HG03060 (cell line): ENCODE measurements at regions not wholly inside any gene's neighbourhood (a gene's known extent, or its start where the extent isn't known, plus 50 kb on each side); places are given as distances from the start of the nearest gene placed in this dataset.

ENCODE experiments used
- ATAC-seq: cut with Tn5 transposase; IDR thresholded peaks from one replicate; pipeline ENCODE4 v1.9.1; 2021; ENCODE audit warnings: low read depth, moderate number of reproducible peaks; ENCODE audit not compliant: unreplicated experiment

- ATAC-seq: no peak
Measured at GRCh38 chr15:93474728-93475127, 385.7 kb upstream of the RGMA start.

- no peak for ATAC-seq
Measured at GRCh38 chr15:93469994-93470393, 381.0 kb upstream of the RGMA start.

GRCh38 chr15:93467337-93467736, 378.3 kb upstream of the RGMA start:
- no peak for ATAC-seq

GRCh38 chr15:93466380-93466779, 377.4 kb upstream of the RGMA start:
- no peak for ATAC-seq

GRCh38 chr15:93462690-93463089, 373.7 kb upstream of the RGMA start:
- no peak for ATAC-seq

GRCh38 chr15:93460717-93461116, 371.7 kb upstream of the RGMA start:
- ATAC-seq: peak; percentile 76

GRCh38 chr15:93459396-93459795, 370.4 kb upstream of the RGMA start:
- no peak for ATAC-seq

- ATAC-seq: no peak
Measured at GRCh38 chr15:93458597-93458996, 369.6 kb upstream of the RGMA start.

GRCh38 chr15:93454788-93455187, 365.8 kb upstream of the RGMA start:
- no peak for ATAC-seq

- ATAC-seq: no peak
Measured at GRCh38 chr15:93452537-93453211, 363.7 kb upstream of the RGMA start.

- no peak for ATAC-seq
Measured at GRCh38 chr15:93451822-93452221, 362.8 kb upstream of the RGMA start.

GRCh38 chr15:93451265-93451664, 362.3 kb upstream of the RGMA start:
- no peak for ATAC-seq

GRCh38 chr15:93449798-93450197, 360.8 kb upstream of the RGMA start:
- no peak for ATAC-seq

- ATAC-seq: no peak
Measured at GRCh38 chr15:93438310-93438709, 349.3 kb upstream of the RGMA start.

- ATAC-seq: no peak
Measured at GRCh38 chr15:93432474-93432873, 343.5 kb upstream of the RGMA start.

GRCh38 chr15:93428807-93429351, 339.9 kb upstream of the RGMA start:
- ATAC-seq: no peak

GRCh38 chr15:93428150-93428549, 339.1 kb upstream of the RGMA start:
- no peak for ATAC-seq

- ATAC-seq: no peak
Measured at GRCh38 chr15:93424131-93424530, 335.1 kb upstream of the RGMA start.

- no peak for ATAC-seq
Measured at GRCh38 chr15:93422476-93422875, 333.5 kb upstream of the RGMA start.

- ATAC-seq: no peak
Measured at GRCh38 chr15:93420477-93420876, 331.5 kb upstream of the RGMA start.

GRCh38 chr15:93420050-93420452, 331.0 kb upstream of the RGMA start:
- ATAC-seq: no peak

- no peak for ATAC-seq
Measured at GRCh38 chr15:93418566-93418965, 329.6 kb upstream of the RGMA start.

- ATAC-seq: no peak
Measured at GRCh38 chr15:93417631-93418030, 328.6 kb upstream of the RGMA start.
